ENCODE measurements at regions not wholly inside any gene's neighbourhood (a gene's known extent, or its start where the extent isn't known, plus 50 kb on each side); places are given as distances from the start of the nearest gene placed in this dataset.
"Not testable (repeated sequence)": the region's sequence is repeated elsewhere in the genome, so short reads cannot be mapped to it uniquely, and the experiment has no call there.

GRCh38 chr9:74107692-74108091 lies 389.4 kb upstream of the RORB start:
- DNase-seq = no peak

- no peak for DNase-seq
Observed at GRCh38 chr9:74115976-74116375, 381.2 kb upstream of the RORB start.

- no peak for DNase-seq
Observed at GRCh38 chr9:74117151-74117550, 380.0 kb upstream of the RORB start.

- no peak for DNase-seq
Observed at GRCh38 chr9:74117731-74118130, 379.4 kb upstream of the RORB start.

GRCh38 chr9:74120061-74120460 lies 377.1 kb upstream of the RORB start:
- DNase-seq = no peak

- DNase-seq = no peak
Observed at GRCh38 chr9:74120470-74120869, 376.7 kb upstream of the RORB start.

- DNase-seq = no peak
Observed at GRCh38 chr9:74122216-74122615, 374.9 kb upstream of the RORB start.

GRCh38 chr9:74122661-74123060 lies 374.5 kb upstream of the RORB start:
- DNase-seq = no peak

- DNase-seq = no peak
Observed at GRCh38 chr9:74125941-74126340, 371.2 kb upstream of the RORB start.

GRCh38 chr9:74132986-74133385 lies 364.1 kb upstream of the RORB start:
- DNase-seq = no peak

GRCh38 chr9:74133921-74134320 lies 363.2 kb upstream of the RORB start:
- DNase-seq = no peak

GRCh38 chr9:74138182-74138581 lies 359.0 kb upstream of the RORB start:
- DNase-seq = no peak

- no peak for DNase-seq
Observed at GRCh38 chr9:74140141-74140540, 357.0 kb upstream of the RORB start.

- no peak for DNase-seq
Observed at GRCh38 chr9:74147906-74148305, 349.2 kb upstream of the RORB start.

- no peak for DNase-seq
Observed at GRCh38 chr9:74172874-74173273, 324.3 kb upstream of the RORB start.

- DNase-seq = no peak
Observed at GRCh38 chr9:74173284-74173683, 323.9 kb upstream of the RORB start.

GRCh38 chr9:74197771-74198170 lies 299.4 kb upstream of the RORB start:
- not testable (repeated sequence) for DNase-seq

- DNase-seq = no peak
Observed at GRCh38 chr9:74205056-74205455, 292.1 kb upstream of the RORB start.

- DNase-seq = no peak
Observed at GRCh38 chr9:74218385-74219063, 278.6 kb upstream of the RORB start.

GRCh38 chr9:74220327-74220726 lies 276.8 kb upstream of the RORB start:
- DNase-seq = no peak

- DNase-seq = no peak
Observed at GRCh38 chr9:74236857-74237256, 260.3 kb upstream of the RORB start.

GRCh38 chr9:74245866-74246497 lies 251.2 kb upstream of the RORB start:
- no peak for DNase-seq

GRCh38 chr9:74255489-74255984 lies 241.6 kb upstream of the RORB start:
- no peak for DNase-seq

GRCh38 chr9:74275872-74276508 lies 221.1 kb upstream of the RORB start:
- no peak for DNase-seq

Data from GF-D8 (cell line).